ENCODE measurements at regions not wholly inside any gene's neighbourhood (a gene's known extent, or its start where the extent isn't known, plus 50 kb on each side); places are given as distances from the start of the nearest gene placed in this dataset.
"Not testable (repeated sequence)": the region's sequence is repeated elsewhere in the genome, so short reads cannot be mapped to it uniquely, and the experiment has no call there.

DNA sequence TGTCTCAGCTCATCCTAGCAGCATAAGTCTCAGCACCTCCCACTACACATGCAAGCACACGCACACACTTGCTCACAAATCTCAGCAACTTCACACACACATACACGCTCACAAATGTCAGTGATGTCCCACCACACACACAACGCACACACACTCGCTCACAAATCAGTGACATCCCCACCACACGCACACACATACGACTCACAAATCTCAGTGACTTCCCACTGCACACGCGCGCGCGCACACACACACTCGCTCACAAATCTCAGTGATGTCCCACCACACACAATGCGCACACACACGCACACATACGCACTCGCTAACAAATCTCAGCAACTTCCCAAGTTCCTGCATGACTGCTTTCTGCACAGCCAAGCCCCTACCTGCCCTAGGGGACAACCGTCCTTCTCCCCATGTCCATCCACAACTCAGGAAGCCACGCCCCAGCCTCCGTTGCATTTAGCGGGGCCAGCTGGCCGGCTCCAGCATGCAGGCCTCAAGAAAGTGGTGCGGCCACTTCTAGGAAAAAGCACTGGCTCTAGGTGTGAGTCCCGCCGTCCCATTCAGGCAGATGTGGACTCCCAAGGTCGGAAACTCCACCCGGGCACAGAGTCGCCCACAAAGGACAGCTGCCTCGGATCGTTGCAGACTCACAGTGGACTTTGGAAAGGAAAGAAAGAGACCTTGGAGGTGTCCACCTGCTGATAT lies 180.1 kb upstream of the SALL3 start:
- Histone ChIP-seq H3K9me3 (no peaks in the 10 kb centered on the region), H3K4me1 (no peaks in the 10 kb centered on the region), H3K27ac (no peak overlapping the region), H3K4me3 (no peak overlapping the region), H3K36me3 (no peaks in the 10 kb centered on the region), H3K27me3 (no peaks in the 10 kb centered on the region)
- intact Hi-C loops (cut with DNase I; ENCODE audit: low total_unique reads), result no loop called here
- WGBS, 2 donors (ENCODE audit: low coverage in 1 of 2), result 76 to 92% methylated on average over 5 to 29 of the region's 29 CpGs
- DNase-seq, result no peak
- in situ Hi-C loops (cut with MboI; ENCODE audit: low pct_ligation_motif_present in 1 of 4, low pct_unique_long_range_greater_than_20kb in 1 of 4, low sequenced_read_pairs in 3 of 4), result loop anchor here in 1 of 4 donors (25.0 kb wide), 1 partner anchor 87 kb away; no protein-coding TSS in a partner anchor
- TF ChIP-seq EP300 (IDR thresholded peaks at IDR 0.05; ENCODE audit: low read depth), result no peak
- TF ChIP-seq CTCF (IDR thresholded peaks at IDR 0.05), result no peak
- TF ChIP-seq POLR2AphosphoS5 (IDR thresholded peaks at IDR 0.05), result no peak
- TF ChIP-seq POLR2A (IDR thresholded peaks at IDR 0.05), result no peak

GRCh38 chr18:78800102-78800851 lies 179.3 kb upstream of the SALL3 start:
- H3K4me1 ChIP-seq; H3K4me3 ChIP-seq; DNase-seq; H3K27ac ChIP-seq; H3K9me3 ChIP-seq; intact Hi-C loops (cut with DNase I; ENCODE audit: low total_unique reads); H3K36me3 ChIP-seq; H3K27me3 ChIP-seq: not testable (repeated sequence)
- in situ Hi-C loops (cut with MboI; ENCODE audit: low pct_ligation_motif_present in 1 of 4, low pct_unique_long_range_greater_than_20kb in 1 of 4, low sequenced_read_pairs in 3 of 4), result loop anchor here in 1 of 4 donors (25.0 kb wide), 1 partner anchor 88 kb away; no protein-coding TSS in a partner anchor
- 71 to 85% methylated on average over 13 to 14 of the region's 14 CpGs for WGBS, 2 donors (ENCODE audit: low coverage in 1 of 2)

DNA sequence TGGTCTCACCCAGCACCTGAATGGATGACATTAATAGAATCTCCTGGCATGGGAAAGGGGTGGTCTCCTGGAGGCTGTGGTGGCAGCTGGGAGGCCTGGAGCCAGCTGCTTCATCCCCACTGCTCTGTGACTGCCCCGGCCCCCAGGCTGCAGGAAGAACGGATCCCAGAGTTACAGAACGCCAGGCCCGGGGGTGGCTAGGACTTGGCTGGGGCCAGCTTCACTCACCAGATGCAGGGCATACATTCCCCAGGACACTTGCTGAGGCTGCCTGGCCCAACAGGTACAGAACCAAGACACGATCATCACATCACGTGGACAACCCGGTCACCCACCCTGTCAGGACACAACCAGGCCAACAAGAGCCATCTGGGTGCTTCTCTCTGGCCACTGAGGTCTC lies 178.6 kb upstream of the SALL3 start:
- H3K27me3 ChIP-seq, result no peaks in the 10 kb centered on the region
- intact Hi-C loops (cut with DNase I; ENCODE audit: low total_unique reads), result no loop called here
- no peaks in the 10 kb centered on the region for H3K4me1 ChIP-seq
- H3K9me3 ChIP-seq, result no peaks in the 10 kb centered on the region
- in situ Hi-C loops (cut with MboI; ENCODE audit: low pct_ligation_motif_present in 1 of 4, low pct_unique_long_range_greater_than_20kb in 1 of 4, low sequenced_read_pairs in 3 of 4), result loop anchor here in 1 of 4 donors (25.0 kb wide), 1 partner anchor 89 kb away; no protein-coding TSS in a partner anchor
- DNase-seq, result no peak
- WGBS, 2 donors (ENCODE audit: low coverage in 1 of 2), result 72% methylated on average over 7 of the region's 7 CpGs; no CpG with 5 or more reads in 1 of the 2 donors
- H3K27ac ChIP-seq, result no peak overlapping the region
- H3K36me3 ChIP-seq, result no peaks in the 10 kb centered on the region
- TF ChIP-seq EP300 (IDR thresholded peaks at IDR 0.05; ENCODE audit: low read depth), result no peak
- no peak for TF ChIP-seq POLR2AphosphoS5 (IDR thresholded peaks at IDR 0.05)
- TF ChIP-seq CTCF (IDR thresholded peaks at IDR 0.05), result no peak
- TF ChIP-seq POLR2A (IDR thresholded peaks at IDR 0.05), result no peak
- no peak overlapping the region for H3K4me3 ChIP-seq

DNA sequence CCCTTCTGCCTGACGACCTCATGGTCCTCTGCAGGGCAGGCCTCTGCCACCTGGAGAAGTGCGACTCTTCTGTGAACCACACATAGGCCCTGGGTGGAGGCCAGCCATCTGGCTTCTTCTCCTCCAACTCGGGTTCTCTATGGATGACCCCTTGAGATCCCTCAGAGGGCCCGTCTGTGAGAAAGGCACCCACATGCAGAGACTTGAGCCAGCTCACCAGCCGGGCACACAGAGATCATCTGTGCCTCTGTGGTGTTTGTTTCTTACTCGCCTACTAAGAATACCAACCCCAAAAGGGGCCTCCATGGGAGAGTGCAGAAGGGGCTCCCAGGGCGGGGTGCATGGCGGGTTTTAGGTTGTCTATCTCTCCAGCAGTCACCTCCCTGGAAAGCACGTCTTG lies 176.5 kb upstream of the SALL3 start:
- Histone ChIP-seq H3K4me1 (no peaks in the 10 kb centered on the region), H3K9me3 (no peaks in the 10 kb centered on the region), H3K4me3 (no peak overlapping the region), H3K27me3 (no peaks in the 10 kb centered on the region), H3K36me3 (no peaks in the 10 kb centered on the region), H3K27ac (no peak overlapping the region)
- no peak for DNase-seq
- TF ChIP-seq POLR2AphosphoS5 (IDR thresholded peaks at IDR 0.05) (no peak), EP300 (IDR thresholded peaks at IDR 0.05; ENCODE audit: low read depth) (no peak), POLR2A (IDR thresholded peaks at IDR 0.05) (no peak), CTCF (IDR thresholded peaks at IDR 0.05) (no peak)
- in situ Hi-C loops (cut with MboI; ENCODE audit: low pct_ligation_motif_present in 1 of 4, low pct_unique_long_range_greater_than_20kb in 1 of 4, low sequenced_read_pairs in 3 of 4), result loop anchor here in 1 of 4 donors (25.0 kb wide), 1 partner anchor 91 kb away; no protein-coding TSS in a partner anchor
- intact Hi-C loops (cut with DNase I; ENCODE audit: low total_unique reads), result no loop called here
- WGBS, 2 donors (ENCODE audit: low coverage in 1 of 2), result 82% methylated on average over 9 of the region's 9 CpGs; no CpG with 5 or more reads in 1 of the 2 donors
